Astrocyte (in vitro differentiated cells and primary cell): ENCODE measurements at regions not wholly inside any gene's neighbourhood (a gene's known extent, or its start where the extent isn't known, plus 50 kb on each side); places are given as distances from the start of the nearest gene placed in this dataset.
A peak's percentile ranks its signal among the peaks of the same experiment; 100 is the strongest.

Experiments
- DNase-seq: peaks from one replicate; pipeline ENCODE4 v3.0.0-alpha.2; 2010; ENCODE audit warnings: low read depth
- FAIRE-seq: peaks from 2 replicates; lab custom pipeline; 2011; peaks lifted over from hg19 to GRCh38; lab: Jason Lieb, UNC
- H2AFZ ChIP-seq: 2 replicates; pipeline ENCODE4 v1.6.0; 2012; ENCODE audit warnings: low read depth, low read length, inconsistent platforms
- H3K27ac ChIP-seq: 2 replicates; pipeline ENCODE4 v1.5.1; 2011; ENCODE audit warnings: low read depth, low read length, inconsistent platforms
- H3K27me3 ChIP-seq: 2 replicates; pipeline ENCODE4 v1.6.0; 2011; ENCODE audit warnings: low read length, inconsistent platforms; ENCODE audit not compliant: insufficient read depth
- H3K36me3 ChIP-seq: 2 replicates; pipeline ENCODE4 v1.5.1; 2011; ENCODE audit warnings: low read length, inconsistent platforms; ENCODE audit not compliant: insufficient read depth
- H3K4me1 ChIP-seq: 2 replicates; pipeline ENCODE4 v1.5.1; 2011; ENCODE audit warnings: low read length, inconsistent platforms; ENCODE audit not compliant: insufficient read depth
- H3K4me2 ChIP-seq: 2 replicates; pipeline ENCODE4 v1.6.0; 2012; ENCODE audit warnings: low read length, inconsistent platforms
- H3K4me3 ChIP-seq: 2 replicates; pipeline ENCODE4 v1.5.1; 2011; ENCODE audit warnings: low read depth, mild to moderate bottlenecking, low read length, inconsistent platforms; ENCODE audit not compliant: insufficient read depth
- H3K79me2 ChIP-seq: 2 replicates; pipeline ENCODE4 v1.6.0; 2012; ENCODE audit warnings: mild to moderate bottlenecking, low read length, inconsistent platforms; ENCODE audit not compliant: insufficient read depth
- H3K9ac ChIP-seq: 2 replicates; pipeline ENCODE4 v1.6.0; 2012; ENCODE audit warnings: mild to moderate bottlenecking, low read length, inconsistent platforms
- H3K9me3 ChIP-seq: 2 replicates; pipeline ENCODE4 v1.5.1; 2012; ENCODE audit warnings: low read depth, mild to moderate bottlenecking, low read length, inconsistent platforms; ENCODE audit not compliant: insufficient read depth
- H4K20me1 ChIP-seq: 2 replicates; pipeline ENCODE4 v1.6.0; 2012; ENCODE audit warnings: low read length, inconsistent platforms; ENCODE audit not compliant: insufficient read depth
- H3K27ac Mint-ChIP-seq: one replicate; pipeline ENCODE4 v1.8.0; 2021; ENCODE audit warnings: mild to moderate bottlenecking, mixed read lengths; ENCODE audit not compliant: unreplicated experiment
- H3K27me3 Mint-ChIP-seq: one replicate; pipeline ENCODE4 v1.8.0; 2021; ENCODE audit warnings: low read depth, mixed read lengths; ENCODE audit not compliant: unreplicated experiment
- H3K36me3 Mint-ChIP-seq: one replicate; pipeline ENCODE4 v1.8.0; 2021; ENCODE audit warnings: low read depth, mixed read lengths; ENCODE audit not compliant: unreplicated experiment
- H3K4me1 Mint-ChIP-seq: one replicate; pipeline ENCODE4 v1.8.0; 2021; ENCODE audit warnings: low read depth, mixed read lengths; ENCODE audit not compliant: unreplicated experiment
- H3K4me3 Mint-ChIP-seq: one replicate; pipeline ENCODE4 v1.8.0; 2021; ENCODE audit warnings: mild to moderate bottlenecking, moderate library complexity, mixed read lengths; ENCODE audit not compliant: unreplicated experiment
- H3K9me3 Mint-ChIP-seq: one replicate; pipeline ENCODE4 v1.8.0; 2021; ENCODE audit warnings: mild to moderate bottlenecking, mixed read lengths; ENCODE audit not compliant: unreplicated experiment
- EZH2 ChIP-seq: IDR thresholded peaks from 2 replicates; pipeline ENCODE4 v1.6.1; 2012; ENCODE audit warnings: mild to moderate bottlenecking, low read length, inconsistent platforms; ENCODE audit not compliant: insufficient read depth
- TF ChIP-seq, protein P1 (sequence below): IDR thresholded peaks from 2 replicates; pipeline ENCODE4 v1.5.1; 2011; ENCODE audit warnings: low read depth, mild to moderate bottlenecking, inconsistent platforms, low read length, moderate library complexity; ENCODE audit not compliant: insufficient read depth

GRCh38 chr5:56712895-56713591 is 102.3 kb upstream of the MAP3K1 start:
- H3K9ac ChIP-seq, result no peak overlapping the region
- Mint-ChIP-seq H3K27me3 (peaks cover 4% of the 10 kb centered on the region), H3K9me3 (no peaks in the 10 kb centered on the region), H3K4me3 (no peak overlapping the region), H3K4me1 (peaks cover 18% of the 10 kb centered on the region), H3K36me3 (no peaks in the 10 kb centered on the region), H3K27ac (no peak overlapping the region)
- no peak overlapping the region for H2AFZ ChIP-seq
- no peak overlapping the region for H3K4me3 ChIP-seq
- FAIRE-seq (no peak), DNase-seq (no peak)
- no peaks in the 10 kb centered on the region for H3K4me1 ChIP-seq
- TF ChIP-seq, protein P1, sequence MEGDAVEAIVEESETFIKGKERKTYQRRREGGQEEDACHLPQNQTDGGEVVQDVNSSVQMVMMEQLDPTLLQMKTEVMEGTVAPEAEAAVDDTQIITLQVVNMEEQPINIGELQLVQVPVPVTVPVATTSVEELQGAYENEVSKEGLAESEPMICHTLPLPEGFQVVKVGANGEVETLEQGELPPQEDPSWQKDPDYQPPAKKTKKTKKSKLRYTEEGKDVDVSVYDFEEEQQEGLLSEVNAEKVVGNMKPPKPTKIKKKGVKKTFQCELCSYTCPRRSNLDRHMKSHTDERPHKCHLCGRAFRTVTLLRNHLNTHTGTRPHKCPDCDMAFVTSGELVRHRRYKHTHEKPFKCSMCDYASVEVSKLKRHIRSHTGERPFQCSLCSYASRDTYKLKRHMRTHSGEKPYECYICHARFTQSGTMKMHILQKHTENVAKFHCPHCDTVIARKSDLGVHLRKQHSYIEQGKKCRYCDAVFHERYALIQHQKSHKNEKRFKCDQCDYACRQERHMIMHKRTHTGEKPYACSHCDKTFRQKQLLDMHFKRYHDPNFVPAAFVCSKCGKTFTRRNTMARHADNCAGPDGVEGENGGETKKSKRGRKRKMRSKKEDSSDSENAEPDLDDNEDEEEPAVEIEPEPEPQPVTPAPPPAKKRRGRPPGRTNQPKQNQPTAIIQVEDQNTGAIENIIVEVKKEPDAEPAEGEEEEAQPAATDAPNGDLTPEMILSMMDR, result no peak
- no peak for TF ChIP-seq EZH2
- no peak overlapping the region for H3K4me2 ChIP-seq
- no peak overlapping the region for H3K27ac ChIP-seq
- H3K79me2 ChIP-seq, result no peaks in the 10 kb centered on the region
- no peaks in the 10 kb centered on the region for H3K9me3 ChIP-seq
- no peaks in the 10 kb centered on the region for H4K20me1 ChIP-seq
- H3K36me3 ChIP-seq, result no peaks in the 10 kb centered on the region
- H3K27me3 ChIP-seq, result no peaks in the 10 kb centered on the region

DNA sequence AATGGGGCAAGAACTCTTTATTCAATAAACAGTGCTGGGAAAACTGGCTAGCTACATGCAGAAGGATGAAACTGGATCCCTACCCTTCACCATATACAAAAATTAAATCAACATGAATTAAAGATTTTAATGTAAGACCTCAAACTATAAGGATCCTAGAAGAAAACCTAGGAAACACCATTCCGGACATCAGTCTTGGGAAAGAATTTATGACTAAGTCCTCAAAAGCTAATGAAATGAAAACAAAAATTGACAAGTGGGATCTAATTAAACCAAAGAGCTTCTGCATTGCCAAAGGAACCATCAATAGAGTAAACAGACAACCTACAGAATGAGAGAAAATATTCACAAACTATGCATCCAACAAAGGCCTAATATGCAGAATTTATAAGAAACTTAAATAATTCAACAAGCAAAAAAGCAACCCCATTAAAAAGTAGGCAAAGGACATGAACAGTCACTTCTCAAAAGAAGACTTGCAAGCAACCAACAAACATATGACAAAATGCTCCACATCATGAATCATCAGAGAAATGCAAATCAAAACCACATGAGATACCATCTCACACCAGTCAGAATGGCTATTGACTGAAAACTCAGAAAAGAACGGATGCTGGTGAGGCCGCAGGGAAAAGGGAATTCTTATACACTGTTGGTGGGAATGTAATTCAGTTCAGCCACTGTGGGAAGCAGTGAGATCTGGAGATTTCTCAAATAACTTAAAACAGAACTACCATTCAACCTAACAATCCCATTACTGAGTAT is 104.3 kb upstream of the MAP3K1 start:
- Histone ChIP-seq H3K4me2 (no peak overlapping the region), H4K20me1 (no peaks in the 10 kb centered on the region), H3K9ac (no peak overlapping the region), H3K4me3 (no peak overlapping the region), H3K27me3 (no peaks in the 10 kb centered on the region), H3K36me3 (no peaks in the 10 kb centered on the region), H3K79me2 (no peaks in the 10 kb centered on the region), H3K9me3 (no peaks in the 10 kb centered on the region), H3K4me1 (no peaks in the 10 kb centered on the region), H3K27ac (no peak overlapping the region), H2AFZ (no peak overlapping the region)
- H3K27ac Mint-ChIP-seq, result peak overlapping the region; percentile 17
- DNase-seq (peak; percentile 71), FAIRE-seq (peak; percentile 5)
- TF ChIP-seq, protein P1, result no peak
- no peak for TF ChIP-seq EZH2
- H3K4me1 Mint-ChIP-seq, result peaks cover 9% of the 10 kb centered on the region
- H3K36me3 Mint-ChIP-seq, result no peaks in the 10 kb centered on the region
- H3K27me3 Mint-ChIP-seq, result peaks cover 4% of the 10 kb centered on the region
- no peaks in the 10 kb centered on the region for H3K9me3 Mint-ChIP-seq
- H3K4me3 Mint-ChIP-seq, result no peak overlapping the region

DNA sequence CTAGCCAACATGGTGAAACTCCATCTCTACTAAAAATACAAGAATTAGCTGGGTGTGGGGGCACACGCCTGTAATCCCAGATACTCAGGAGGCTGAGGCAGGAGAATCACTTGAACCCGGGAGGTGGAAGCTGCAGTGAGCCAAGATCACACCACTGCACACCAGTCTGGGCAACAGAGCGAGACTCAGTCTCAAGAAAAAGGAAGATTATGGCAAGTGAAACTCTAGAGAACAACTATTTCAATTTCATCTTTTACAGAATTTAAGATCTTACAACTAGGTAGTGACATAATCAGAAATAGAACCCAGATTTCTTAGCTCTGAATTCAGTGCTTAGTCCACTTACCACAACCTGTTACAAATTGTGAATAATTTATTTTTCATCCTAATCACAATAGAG is 108.8 kb upstream of the MAP3K1 start:
- FAIRE-seq, result no peak

More for the DNA sequence above, 108.8 kb upstream of the MAP3K1 start:
- no peak overlapping the region for H3K27ac Mint-ChIP-seq
- H3K27me3 Mint-ChIP-seq, result peaks cover 13% of the 10 kb centered on the region
- no peak overlapping the region for H3K27ac ChIP-seq
- H3K4me2 ChIP-seq, result no peak overlapping the region
- H3K4me3 ChIP-seq, result no peak overlapping the region
- TF ChIP-seq, protein P1, result no peak
- no peak overlapping the region for H3K4me3 Mint-ChIP-seq
- no peaks in the 10 kb centered on the region for H3K9me3 ChIP-seq
- no peaks in the 10 kb centered on the region for H3K9me3 Mint-ChIP-seq
- H3K4me1 Mint-ChIP-seq, result peaks cover 7% of the 10 kb centered on the region
- no peaks in the 10 kb centered on the region for H3K4me1 ChIP-seq
- no peaks in the 10 kb centered on the region for H3K79me2 ChIP-seq
- no peak overlapping the region for H3K9ac ChIP-seq
- H3K36me3 Mint-ChIP-seq, result peaks cover 2% of the 10 kb centered on the region
- no peaks in the 10 kb centered on the region for H3K27me3 ChIP-seq
- no peak for DNase-seq
- no peaks in the 10 kb centered on the region for H4K20me1 ChIP-seq
- no peaks in the 10 kb centered on the region for H3K36me3 ChIP-seq
- H2AFZ ChIP-seq, result no peak overlapping the region
